Heart right ventricle (tissue), 16 donors: ENCODE measurements at regions not wholly inside any gene's neighbourhood (a gene's known extent, or its start where the extent isn't known, plus 50 kb on each side); places are given as distances from the start of the nearest gene placed in this dataset.

ENCODE experiments used
- ATAC-seq, 8 donors: fragments of 200-7000 bp; cut with Tn5 transposase; one replicate each; pipeline ENCODE4 v1.9.1; 2020; ENCODE audit warnings: mild to moderate bottlenecking in 8 of 8, moderate library complexity in 8 of 8, moderate number of reproducible peaks in 1 of 8
- DNase-seq, 2 donors: peaks; one replicate each; pipeline ENCODE4 v3.0.0-alpha.2; 2020
- H3K27ac ChIP-seq, 10 donors: fragments of 200-600 bp; sonication (generic) in 2 of 10; one replicate each; pipeline versions ENCODE4 v1.5.0 to v1.8.0; 2020 to 2022; ENCODE audit warnings: mild to moderate bottlenecking in 3 of 10
- H3K27me3 ChIP-seq, 7 donors: fragments of 200-600 bp; one replicate each; pipeline ENCODE4 v1.8.0; 2021 to 2022; ENCODE audit warnings: mild to moderate bottlenecking in 2 of 7
- H3K36me3 ChIP-seq, 9 donors: fragments of 200-600 bp; sonication (generic) in 1 of 9; one replicate each; pipeline versions ENCODE4 v1.5.0 to v1.8.0; 2020 to 2022; ENCODE audit warnings: mild to moderate bottlenecking in 2 of 9
- H3K4me1 ChIP-seq, 9 donors: fragments of 200-600 bp; sonication (generic) in 1 of 9; one replicate each; pipeline versions ENCODE4 v1.5.0 to v1.8.0; 2020 to 2022; ENCODE audit warnings: mild to moderate bottlenecking in 4 of 9
- H3K4me3 ChIP-seq, 10 donors: fragments of 200-600 bp; sonication (generic) in 2 of 10; one replicate each; pipeline versions ENCODE4 v1.5.0 to v1.8.0; 2020 to 2022; ENCODE audit warnings: mild to moderate bottlenecking in 7 of 10, moderate library complexity in 2 of 10
- H3K9me3 ChIP-seq, 11 donors: fragments of 200-600 bp in 10 of 11; sonication (generic) in 2 of 11; one replicate each; pipeline versions ENCODE4 v1.5.0 to v1.8.0; 2013 to 2022; ENCODE audit warnings: mild to moderate bottlenecking in 2 of 11, control low read depth in 1 of 11, moderate library complexity in 1 of 11
- WGBS, 2 donors: extraction: QIAGEN DNeasy Blood & Tissue Kit; methylation state at CpG; one replicate each; pipeline ENCODE4 v1.1.7; 2013; ENCODE audit warnings: inconsistent platforms in 1 of 2; 5-methylcytosine and 5-hydroxymethylcytosine counted together
- intact Hi-C, 10 donors: fragments of 100-400 bp; cut with DNase I; formaldehyde crosslinking; loops; one replicate each; pipeline versions ENCODE4 v1.11.1 to v1.14.2; 2022
- TF ChIP-seq, protein P1 (sequence below), 9 donors: fragments of 200-600 bp; sonication (generic) in 2 of 9; IDR thresholded peaks; one replicate each; pipeline versions ENCODE4 v1.5.0 to v1.8.0; 2021 to 2022; ENCODE audit warnings: antibody characterized with exemption in 9 of 9, mild to moderate bottlenecking in 5 of 9, moderate library complexity in 1 of 9
- donor health status: Arrhythmogenic right ventricular cardiomyopathy.
- donor health status: ischemic (EF 13 %, LVEDD 7.1; RV severe dilation, severe dysfunction).
- donor health status: healthy with polysubstance abuse.
- donor health status: DM: no; HTN: yes; CAD: no.
- donor health status: DM: no; HTN: no; CAD: no.
- donor health status: ischemic (EF 25% LVEDD 6.9; RV normal size, moderate dysfunction).
- donor health status: ischemic (EF 25% LVEDD 5.7; RV mildly dilated, moderate dysfunction).
- donor health status: healthy.
- donor health status: DM: yes; HTN: yes; CAD: no.
- donor health status: Ischemic cardiomyopathy.
- donor health status: ischemic (EF 35%, LVEDD 5.7; RV mildly dilated, moderate dysfunction).
- donor health status: nonischemic (EF 11% LVEDD 7.7; RV severe dilation, severe dysfunction).
- donor health status: DM: yes; HTN: yes; CAD: no.
- donor health status: PGD.
- donor health status: ischemic (EF 29% LVEDD 5.4; RV normal size, mild dysfunction).
- donor health status: nonischemic (EF 23%, LVEDD 6.1; RV moderate dilation, normal function).

GRCh38 chr12:115378291-115378690 lies 694.3 kb upstream of the TBX3 start:
- ATAC-seq = no peak
- TF ChIP-seq, protein P1, sequence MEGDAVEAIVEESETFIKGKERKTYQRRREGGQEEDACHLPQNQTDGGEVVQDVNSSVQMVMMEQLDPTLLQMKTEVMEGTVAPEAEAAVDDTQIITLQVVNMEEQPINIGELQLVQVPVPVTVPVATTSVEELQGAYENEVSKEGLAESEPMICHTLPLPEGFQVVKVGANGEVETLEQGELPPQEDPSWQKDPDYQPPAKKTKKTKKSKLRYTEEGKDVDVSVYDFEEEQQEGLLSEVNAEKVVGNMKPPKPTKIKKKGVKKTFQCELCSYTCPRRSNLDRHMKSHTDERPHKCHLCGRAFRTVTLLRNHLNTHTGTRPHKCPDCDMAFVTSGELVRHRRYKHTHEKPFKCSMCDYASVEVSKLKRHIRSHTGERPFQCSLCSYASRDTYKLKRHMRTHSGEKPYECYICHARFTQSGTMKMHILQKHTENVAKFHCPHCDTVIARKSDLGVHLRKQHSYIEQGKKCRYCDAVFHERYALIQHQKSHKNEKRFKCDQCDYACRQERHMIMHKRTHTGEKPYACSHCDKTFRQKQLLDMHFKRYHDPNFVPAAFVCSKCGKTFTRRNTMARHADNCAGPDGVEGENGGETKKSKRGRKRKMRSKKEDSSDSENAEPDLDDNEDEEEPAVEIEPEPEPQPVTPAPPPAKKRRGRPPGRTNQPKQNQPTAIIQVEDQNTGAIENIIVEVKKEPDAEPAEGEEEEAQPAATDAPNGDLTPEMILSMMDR (IDR thresholded peaks at IDR 0.05) = no peak
- Histone ChIP-seq H3K27me3 (peaks cover 0 to 26% (median 13%) of the 10 kb centered on the region in 7 donors), H3K4me1 (peaks cover 0 to 12% (median 0%) of the 10 kb centered on the region in 9 donors), H3K36me3 (no peaks in the 10 kb centered on the region), H3K4me3 (no peak overlapping the region), H3K9me3 (no peaks in the 10 kb centered on the region), H3K27ac (no peak overlapping the region)
- DNase-seq = no peak
- intact Hi-C loops = no loop called here
- 75 to 76% methylated on average over 2 of the region's 2 CpGs for WGBS, 2 donors

DNA sequence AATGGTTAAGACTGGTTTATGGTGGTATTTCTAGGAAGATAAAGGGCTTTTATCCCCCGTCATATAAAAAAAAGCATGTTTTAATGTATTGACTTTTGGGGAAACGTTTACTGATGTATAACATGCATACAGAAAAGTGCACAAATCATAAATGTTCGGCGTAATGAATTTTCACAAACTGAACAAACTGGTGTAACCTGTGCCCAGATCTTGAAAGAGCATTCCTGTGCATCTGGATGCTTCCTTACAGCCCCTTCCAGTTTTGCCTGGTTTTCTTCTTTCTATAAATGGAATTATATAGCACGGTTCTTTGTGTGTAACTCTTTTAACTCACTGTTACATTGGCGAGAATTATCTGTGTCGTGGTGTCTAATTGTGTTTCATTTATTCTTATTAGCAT lies 693.8 kb upstream of the TBX3 start:
- Histone ChIP-seq H3K9me3 (no peaks in the 10 kb centered on the region), H3K4me3 (no peak overlapping the region), H3K36me3 (no peaks in the 10 kb centered on the region), H3K4me1 (peaks cover 0 to 12% (median 0%) of the 10 kb centered on the region in 9 donors), H3K27ac (no peak overlapping the region), H3K27me3 (peaks cover 0 to 22% (median 13%) of the 10 kb centered on the region in 7 donors)
- DNase-seq (no peak), ATAC-seq (no peak)
- TF ChIP-seq, protein P1 (IDR thresholded peaks at IDR 0.05) = no peak
- intact Hi-C loops = no loop called here
- 86 to 87% methylated on average over 7 of the region's 7 CpGs for WGBS, 2 donors

DNA sequence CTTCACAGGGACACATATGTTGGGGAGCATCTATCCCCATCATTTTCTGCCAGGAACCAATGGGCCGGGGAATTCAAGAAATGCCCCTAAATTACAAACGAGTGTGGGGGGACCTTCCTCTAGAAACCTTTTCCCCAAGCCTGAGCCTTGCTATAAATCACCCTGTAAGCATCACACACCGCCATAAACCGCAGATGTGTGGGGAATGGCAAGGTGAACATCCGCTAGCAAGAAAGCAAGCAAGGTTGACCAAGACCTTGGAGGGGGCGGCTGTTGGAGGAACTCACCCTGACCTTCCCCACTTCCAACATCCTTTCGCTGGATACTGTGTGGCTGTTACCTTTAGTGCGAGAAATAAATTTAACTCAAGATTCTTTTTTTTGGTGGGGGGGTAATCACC lies 693.3 kb upstream of the TBX3 start:
- Histone ChIP-seq H3K27me3 (peaks cover 0 to 19% (median 13%) of the 10 kb centered on the region in 7 donors), H3K36me3 (no peaks in the 10 kb centered on the region), H3K4me1 (peaks cover 0 to 12% (median 0%) of the 10 kb centered on the region in 9 donors), H3K27ac (no peak overlapping the region), H3K4me3 (no peak overlapping the region), H3K9me3 (no peaks in the 10 kb centered on the region)
- DNase-seq (no peak), ATAC-seq (no peak)
- intact Hi-C loops = no loop called here
- TF ChIP-seq, protein P1 (IDR thresholded peaks at IDR 0.05) = no peak
- WGBS, 2 donors = 95% methylated on average over 8 of the region's 8 CpGs

- peak in 1 of 8 donors; percentile 67 for ATAC-seq
These were observed 691.4 kb upstream of the TBX3 start for GRCh38 chr12:115375186-115375991.

More at GRCh38 chr12:115375186-115375991, 691.4 kb upstream of the TBX3 start:
- no peak for DNase-seq
- Histone ChIP-seq H3K36me3 (no peaks in the 10 kb centered on the region), H3K4me1 (peaks cover 0 to 12% (median 0%) of the 10 kb centered on the region in 9 donors), H3K9me3 (no peaks in the 10 kb centered on the region), H3K27ac (peak overlapping the region in 1 of 10 donors; percentile 51), H3K4me3 (no peak overlapping the region), H3K27me3 (peaks cover 0 to 19% (median 10%) of the 10 kb centered on the region in 7 donors)
- intact Hi-C loops = no loop called here
- WGBS, 2 donors = 49 to 50% methylated on average over 12 of the region's 12 CpGs
- TF ChIP-seq, protein P1 (IDR thresholded peaks at IDR 0.05) = no peak
